GM10248 (cell line): ENCODE measurements at regions not wholly inside any gene's neighbourhood (a gene's known extent, or its start where the extent isn't known, plus 50 kb on each side); places are given as distances from the start of the nearest gene placed in this dataset.

Source experiments
- CTCF ChIA-PET: fragments of 300-600 bp; sonication (Branson Sonifier 250); formaldehyde crosslinking; extraction: SDS; loops from one replicate; lab custom pipeline; 2021; ENCODE audit warnings: antibody characterized with exemption; lab: Yijun Ruan, JAX
- POLR2A ChIA-PET: fragments of 350-650 bp; sonication (Branson Sonifier 250); formaldehyde crosslinking; extraction: SDS; loops from one replicate; lab custom pipeline; 2020; ENCODE audit warnings: antibody characterized with exemption; lab: Yijun Ruan, JAX
- DNase-seq: peaks from one replicate; pipeline ENCODE4 v3.0.0; 2012; ENCODE audit errors: extremely low spot score
- CTCF ChIP-seq: IDR thresholded peaks from 2 replicates; pipeline ENCODE4 v1.5.1; 2012; ENCODE audit warnings: mild to moderate bottlenecking, low read depth; ENCODE audit errors: extremely low read depth, missing control alignments, control extremely low read depth

- CTCF ChIA-PET = interaction anchor here (1.0 to 1.2 kb wide), 2 partner anchors 214 to 273 kb away, joined by 3 to 4 read pairs; no protein-coding TSS in a partner anchor
- DNase-seq = no peak
- TF ChIP-seq CTCF = no peak
- POLR2A ChIA-PET = no interaction called here
Observed at GRCh38 chr18:57908092-57908491, 105.0 kb upstream of the ATP8B1 start.

- ChIA-PET POLR2A (no interaction called here), CTCF (interaction anchor here (1.0 to 1.2 kb wide), 2 partner anchors 214 to 274 kb away, joined by 3 to 4 read pairs; no protein-coding TSS in a partner anchor)
- DNase-seq = no peak
- TF ChIP-seq CTCF = no peak
Observed at GRCh38 chr18:57907550-57907949, 104.4 kb upstream of the ATP8B1 start.

- POLR2A ChIA-PET = no interaction called here
- DNase-seq = no peak
- CTCF ChIA-PET = no interaction called here
- TF ChIP-seq CTCF = no peak
Observed at GRCh38 chr18:57906852-57907251, 103.7 kb upstream of the ATP8B1 start.

- POLR2A ChIA-PET = no interaction called here
- no peak for DNase-seq
- CTCF ChIA-PET = interaction anchor here (1.1 to 1.9 kb wide), 2 partner anchors 23 to 54 kb away, joined by 3 to 9 read pairs; no protein-coding TSS in a partner anchor
- TF ChIP-seq CTCF = no peak
Observed at GRCh38 chr18:57904535-57904934, 101.4 kb upstream of the ATP8B1 start.

GRCh38 chr18:57902721-57903120 lies 99.6 kb upstream of the ATP8B1 start:
- ChIA-PET POLR2A (interaction anchor here (1.0 kb wide), 1 partner anchor 12 kb away, joined by 3 read pairs; no protein-coding TSS in a partner anchor), CTCF (no interaction called here)
- no peak for DNase-seq
- no peak for TF ChIP-seq CTCF

GRCh38 chr18:57901825-57902589 lies 98.9 kb upstream of the ATP8B1 start:
- ChIA-PET POLR2A (no interaction called here), CTCF (interaction anchor here (0.6 to 1.3 kb wide), 2 partner anchors 10 to 279 kb away, joined by 3 read pairs; no protein-coding TSS in a partner anchor)
- DNase-seq = no peak
- no peak for TF ChIP-seq CTCF
